HG03565 (cell line): ENCODE measurements at regions not wholly inside any gene's neighbourhood (a gene's known extent, or its start where the extent isn't known, plus 50 kb on each side); places are given as distances from the start of the nearest gene placed in this dataset.
"Not testable (repeated sequence)": the region's sequence is repeated elsewhere in the genome, so short reads cannot be mapped to it uniquely, and the experiment has no call there.

Source experiments
- ATAC-seq: cut with Tn5 transposase; IDR thresholded peaks from one replicate; pipeline ENCODE4 v1.9.1; 2021; ENCODE audit warnings: mild to moderate bottlenecking, moderate library complexity; ENCODE audit not compliant: unreplicated experiment

- no peak for ATAC-seq
Measured at GRCh38 chr12:107607464-107608392, 77.9 kb upstream of the PWP1 start.

DNA sequence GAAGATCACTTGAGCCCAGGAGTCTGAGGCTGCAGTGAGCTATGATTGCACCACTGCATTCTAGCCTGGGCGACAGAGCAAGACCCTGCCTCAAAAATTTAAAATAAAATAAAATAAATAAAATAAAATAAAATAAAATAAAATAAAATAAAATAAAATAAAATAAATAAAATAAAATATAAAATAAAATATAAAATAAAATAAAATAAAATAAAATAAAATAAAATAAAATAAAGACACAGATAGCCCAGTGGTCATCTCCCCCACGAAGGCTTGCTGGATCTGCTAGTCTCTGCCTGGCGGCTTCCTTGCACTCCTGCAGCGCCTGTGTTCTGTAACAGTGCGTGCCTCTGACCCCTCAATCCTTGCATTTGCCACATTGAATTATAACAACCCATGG lies 76.8 kb upstream of the PWP1 start:
- ATAC-seq = not testable (repeated sequence)

DNA sequence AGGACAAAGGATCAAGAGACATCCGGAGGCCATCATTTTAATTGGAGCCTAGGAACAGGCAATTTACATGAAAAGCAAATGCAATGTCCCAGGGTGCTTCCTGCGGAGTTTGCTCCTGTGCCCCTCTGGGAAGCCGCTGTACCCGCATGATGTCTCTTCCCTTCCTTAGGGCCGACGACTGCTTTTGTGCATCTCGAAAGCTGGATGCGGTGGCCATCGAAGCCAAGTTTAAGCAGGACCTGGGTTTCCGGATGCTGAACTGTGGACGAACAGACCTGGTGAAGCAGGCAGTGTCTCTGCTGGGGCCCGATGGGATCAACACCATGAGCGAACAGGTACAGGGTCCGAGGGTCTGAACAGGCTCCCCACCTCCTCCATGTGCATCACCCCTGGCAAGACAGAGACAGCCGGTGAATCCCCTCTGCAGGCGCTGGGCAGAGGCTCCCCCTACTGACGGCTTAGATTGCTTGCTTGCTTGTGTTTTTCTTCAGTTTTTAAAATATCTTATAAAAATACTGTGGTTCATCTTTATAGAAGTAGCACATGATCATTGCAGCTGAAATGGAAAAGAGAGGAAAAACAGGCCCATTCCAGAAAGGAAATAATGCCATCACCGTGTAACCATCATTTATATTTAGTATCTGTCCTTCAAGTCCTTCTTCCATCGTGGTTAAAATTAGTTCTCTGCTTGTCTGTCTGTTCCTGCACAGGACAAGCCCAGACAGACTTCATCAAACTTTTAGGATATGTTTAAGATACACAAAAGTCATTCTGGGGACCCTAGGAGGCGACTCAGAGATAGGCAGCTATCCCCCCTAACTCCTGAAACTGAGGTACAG lies 75.4 kb upstream of the PWP1 start:
- ATAC-seq = no peak

GRCh38 chr12:107612508-107612907 lies 73.1 kb upstream of the PWP1 start:
- no peak for ATAC-seq

- no peak for ATAC-seq
Measured at GRCh38 chr12:107616941-107617340, 68.7 kb upstream of the PWP1 start.

- no peak for ATAC-seq
Measured at GRCh38 chr12:107618106-107618505, 67.5 kb upstream of the PWP1 start.

DNA sequence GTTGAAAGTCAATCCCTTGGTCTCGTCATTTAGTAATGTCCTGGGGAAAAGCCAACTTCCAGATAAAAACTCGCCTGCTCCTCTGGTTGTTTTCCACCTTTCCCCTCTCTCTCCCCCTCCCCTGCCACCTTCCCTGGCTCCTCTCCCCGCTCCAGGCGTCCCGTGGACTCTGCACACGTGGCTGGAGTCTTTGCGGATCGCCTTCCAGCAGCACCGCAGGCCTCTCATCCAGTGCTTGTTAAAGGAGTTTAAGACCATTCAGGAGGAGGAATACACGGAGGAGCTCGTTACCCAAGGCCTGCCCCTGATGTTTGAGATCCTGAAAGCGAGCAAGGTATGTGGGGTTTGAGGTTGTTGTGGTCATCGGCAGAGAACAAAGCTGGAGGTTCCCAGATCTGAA lies 65.8 kb upstream of the PWP1 start:
- no peak for ATAC-seq

DNA sequence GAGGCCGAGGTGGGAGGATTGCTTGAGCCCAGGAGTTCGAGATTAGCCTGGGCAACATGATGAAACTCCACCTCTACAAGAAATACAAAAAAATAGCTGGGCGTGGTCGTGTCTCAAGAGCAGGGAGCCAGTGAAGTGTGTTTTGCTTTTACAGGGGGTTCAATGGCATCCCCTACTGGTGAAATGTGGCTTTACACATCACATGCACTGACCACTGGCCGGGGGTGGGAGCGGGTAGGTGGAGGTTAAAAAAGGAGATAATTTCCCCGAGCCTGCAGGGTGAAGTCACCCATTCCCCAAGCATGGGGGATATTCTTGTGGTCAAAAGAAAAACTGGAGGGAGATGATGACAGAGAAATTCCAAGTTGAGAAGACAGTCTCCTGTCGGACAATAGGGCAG lies 63.6 kb upstream of the PWP1 start:
- ATAC-seq = no peak

DNA sequence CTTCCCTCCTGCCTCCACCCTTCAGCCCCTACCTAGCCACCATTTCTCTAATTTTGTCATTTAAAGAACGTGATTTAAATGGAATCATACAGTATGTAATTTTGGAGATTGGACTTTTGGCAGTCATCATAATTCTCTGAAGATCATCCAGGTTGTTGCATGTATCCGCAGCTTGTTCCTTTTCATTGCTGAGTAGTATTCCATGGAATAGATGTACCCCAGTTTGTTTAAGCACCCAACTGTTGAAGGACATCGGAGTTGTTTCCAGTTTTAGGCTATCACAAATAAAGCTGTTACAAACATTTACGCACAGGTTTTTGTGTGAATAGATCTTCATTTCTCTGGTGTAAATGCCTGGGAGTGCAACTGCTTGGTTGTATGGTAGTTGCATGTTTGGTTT lies 61.1 kb upstream of the PWP1 start:
- ATAC-seq = no peak

DNA sequence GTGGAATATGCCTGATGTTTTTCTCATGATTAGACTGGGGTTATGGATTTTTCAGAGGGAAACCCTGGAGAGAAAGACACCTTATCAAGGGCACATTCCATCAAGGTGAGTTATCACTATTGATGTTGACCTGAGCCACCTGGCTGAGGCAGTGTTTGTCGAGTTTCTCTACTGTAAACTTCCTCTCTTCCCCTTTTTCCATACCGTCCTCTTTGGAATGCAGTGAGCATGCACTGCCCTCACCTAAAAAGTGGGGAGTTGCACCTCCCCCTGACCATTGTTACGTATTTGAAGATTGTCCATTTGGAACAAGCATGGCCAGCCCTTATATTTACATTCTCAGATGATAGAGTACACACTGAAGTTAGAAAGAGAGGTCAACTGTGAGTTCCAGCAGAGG lies 53.9 kb upstream of the PWP1 start:
- no peak for ATAC-seq

DNA sequence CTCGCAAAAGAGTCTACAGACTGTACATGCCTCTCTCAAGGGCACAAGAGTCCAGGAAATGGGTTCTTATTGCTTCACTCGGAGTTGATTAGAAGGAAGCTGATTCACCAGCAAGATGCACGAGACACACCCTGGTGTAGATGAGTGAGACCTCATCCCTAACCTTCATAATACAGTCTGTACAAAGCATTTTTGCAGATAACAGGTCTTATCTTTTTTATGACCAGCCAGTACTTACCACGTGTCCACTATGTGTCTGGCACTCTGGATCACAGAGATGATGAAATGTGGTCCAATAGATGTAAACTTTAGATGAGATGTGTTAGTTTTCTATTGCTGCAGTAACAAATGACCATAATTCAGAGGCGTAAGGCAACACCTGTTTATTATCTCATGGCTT lies 53.4 kb upstream of the PWP1 start:
- ATAC-seq = no peak

DNA sequence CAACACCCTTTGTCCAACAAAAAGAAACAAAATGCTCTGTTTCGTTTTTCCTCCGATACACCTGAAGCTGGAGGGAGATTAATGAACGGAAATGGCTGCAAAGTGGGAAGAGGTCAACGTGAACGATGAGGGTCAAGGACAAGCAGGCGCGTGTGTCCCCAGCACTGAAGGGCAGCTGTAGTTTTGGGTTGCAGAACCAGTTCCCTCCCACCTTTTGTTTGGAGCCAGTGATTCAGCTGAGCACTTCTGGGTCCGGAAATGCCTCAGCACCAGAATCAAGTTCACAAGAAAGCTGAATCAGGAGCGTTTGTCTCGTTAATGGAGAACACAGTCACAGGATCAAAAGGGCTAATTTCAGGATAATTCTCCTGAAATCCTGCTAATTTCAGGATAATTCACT lies 51.1 kb upstream of the PWP1 start:
- no peak for ATAC-seq

- no peak for ATAC-seq
Measured at GRCh38 chr12:107635139-107635538, 50.5 kb upstream of the PWP1 start.
